Mesenchymal stem cell (in vitro differentiated cells and primary cell): ENCODE measurements at regions not wholly inside any gene's neighbourhood (a gene's known extent, or its start where the extent isn't known, plus 50 kb on each side); places are given as distances from the start of the nearest gene placed in this dataset.
"Not testable (repeated sequence)": the region's sequence is repeated elsewhere in the genome, so short reads cannot be mapped to it uniquely, and the experiment has no call there.

ENCODE experiments used
- DNase-seq: peaks from one replicate; pipeline ENCODE4 v3.0.0-alpha.2; 2013
- H2AFZ ChIP-seq: one replicate; pipeline ENCODE4 v1.6.1; 2013; ENCODE audit warnings: low read depth, mild to moderate bottlenecking, control low read depth, inconsistent platforms, low read length, moderate library complexity
- H2AK5ac ChIP-seq: 2 replicates; pipeline ENCODE4 v1.6.1; 2013; ENCODE audit warnings: low read length, moderate library complexity, mild to moderate bottlenecking, inconsistent platforms; ENCODE audit not compliant: severe bottlenecking
- H2BK120ac ChIP-seq: one replicate; pipeline ENCODE4 v1.6.1; 2013; ENCODE audit warnings: low read depth, mild to moderate bottlenecking, inconsistent platforms, low read length, moderate library complexity
- H2BK12ac ChIP-seq, 2 experiments: one replicate each; pipeline ENCODE4 v1.6.1; 2013; ENCODE audit warnings: inconsistent platforms in 2 of 2, low read length in 2 of 2, mild to moderate bottlenecking in 2 of 2, moderate library complexity in 2 of 2, control low read depth in 1 of 2
- H2BK15ac ChIP-seq: one replicate; pipeline ENCODE4 v1.6.1; 2013; ENCODE audit warnings: mild to moderate bottlenecking, low read depth, inconsistent platforms; ENCODE audit not compliant: poor library complexity, severe bottlenecking
- H2BK5ac ChIP-seq: 2 replicates; pipeline ENCODE4 v1.6.1; 2013; ENCODE audit warnings: low read depth, mild to moderate bottlenecking, low read length, control low read depth, inconsistent platforms; ENCODE audit not compliant: poor library complexity, severe bottlenecking
- H3K14ac ChIP-seq, 2 experiments: one replicate each; pipeline ENCODE4 v1.6.1; 2013; ENCODE audit warnings: inconsistent platforms in 2 of 2, low read length in 2 of 2, control low read depth in 1 of 2, mild to moderate bottlenecking in 1 of 2, moderate library complexity in 1 of 2
- H3K18ac ChIP-seq, 2 experiments: one replicate each; pipeline ENCODE4 v1.6.1; 2013; ENCODE audit warnings: inconsistent platforms in 2 of 2, low read length in 2 of 2, control low read depth in 1 of 2, low read depth in 1 of 2, mild to moderate bottlenecking in 1 of 2
- H3K23ac ChIP-seq, 2 experiments: one replicate each; pipeline ENCODE4 v1.6.1; 2013; ENCODE audit warnings: inconsistent platforms in 2 of 2, low read length in 2 of 2, mild to moderate bottlenecking in 2 of 2, moderate library complexity in 2 of 2, control low read depth in 1 of 2
- H3K27ac ChIP-seq: 2 replicates; pipeline ENCODE4 v1.5.1; 2013; ENCODE audit warnings: mild to moderate bottlenecking, moderate library complexity, low read length, control low read depth, inconsistent platforms; ENCODE audit not compliant: poor library complexity, severe bottlenecking
- H3K27me3 ChIP-seq, 2 experiments: 2 replicates each; pipeline versions ENCODE4 v1.6.1 to v1.7.0; 2013; ENCODE audit warnings: low read length in 2 of 2, mild to moderate bottlenecking in 2 of 2, moderate library complexity in 2 of 2, control low read depth in 1 of 2, inconsistent platforms in 1 of 2; ENCODE audit not compliant: control insufficient read depth in 1 of 2, insufficient read depth in 1 of 2
- H3K36me3 ChIP-seq, 2 experiments: 2 replicates each; pipeline versions ENCODE4 v1.6.1 to v1.7.0; 2013; ENCODE audit warnings: low read length in 2 of 2, control low read depth in 1 of 2, inconsistent platforms in 1 of 2, low read depth in 1 of 2, mild to moderate bottlenecking in 1 of 2; ENCODE audit not compliant: insufficient read depth in 2 of 2, control insufficient read depth in 1 of 2
- H3K4ac ChIP-seq, 2 experiments: one replicate each; pipeline ENCODE4 v1.6.1; 2013; ENCODE audit warnings: inconsistent platforms in 2 of 2, low read length in 2 of 2, mild to moderate bottlenecking in 2 of 2, moderate library complexity in 2 of 2, control low read depth in 1 of 2, low read depth in 1 of 2
- H3K4me1 ChIP-seq: 2 replicates; pipeline ENCODE4 v1.6.1; 2013; ENCODE audit warnings: low read depth, low read length, control low read depth; ENCODE audit not compliant: control insufficient read depth, insufficient read depth
- H3K4me2 ChIP-seq: 2 replicates; pipeline ENCODE4 v1.6.1; 2013; ENCODE audit warnings: low read length, mild to moderate bottlenecking, inconsistent platforms; ENCODE audit not compliant: poor library complexity, severe bottlenecking
- H3K4me3 ChIP-seq, 2 experiments: 2 replicates each; pipeline versions ENCODE4 v1.5.1 to v1.7.0; 2013; ENCODE audit warnings: low read length in 2 of 2, mild to moderate bottlenecking in 2 of 2, control low read depth in 1 of 2, low read depth in 1 of 2; ENCODE audit not compliant: insufficient read depth in 1 of 2
- H3K79me1 ChIP-seq: replicated peaks from 2 replicates; pipeline ENCODE4 v1.6.1; 2013; ENCODE audit warnings: mild to moderate bottlenecking, control low read depth, low read length, inconsistent platforms; ENCODE audit not compliant: poor library complexity, severe bottlenecking
- H3K9ac ChIP-seq: 2 replicates; pipeline ENCODE4 v1.7.0; 2013; ENCODE audit warnings: mild to moderate bottlenecking, low read length, moderate library complexity
- H3K9me3 ChIP-seq: 2 replicates; pipeline ENCODE4 v1.7.0; 2013; ENCODE audit warnings: mild to moderate bottlenecking, low read length; ENCODE audit not compliant: control insufficient read depth
- H4K8ac ChIP-seq: one replicate; pipeline ENCODE4 v1.6.1; 2013; ENCODE audit warnings: inconsistent platforms, mild to moderate bottlenecking, low read length, moderate library complexity
- H4K91ac ChIP-seq: one replicate; pipeline ENCODE4 v1.6.1; 2013; ENCODE audit warnings: mild to moderate bottlenecking, low read length, inconsistent platforms
- WGBS: methylation state at CpG from one replicate; pipeline ENCODE4 v1.1.7; 2013; ENCODE audit warnings: mixed read lengths; 5-methylcytosine and 5-hydroxymethylcytosine counted together

DNA sequence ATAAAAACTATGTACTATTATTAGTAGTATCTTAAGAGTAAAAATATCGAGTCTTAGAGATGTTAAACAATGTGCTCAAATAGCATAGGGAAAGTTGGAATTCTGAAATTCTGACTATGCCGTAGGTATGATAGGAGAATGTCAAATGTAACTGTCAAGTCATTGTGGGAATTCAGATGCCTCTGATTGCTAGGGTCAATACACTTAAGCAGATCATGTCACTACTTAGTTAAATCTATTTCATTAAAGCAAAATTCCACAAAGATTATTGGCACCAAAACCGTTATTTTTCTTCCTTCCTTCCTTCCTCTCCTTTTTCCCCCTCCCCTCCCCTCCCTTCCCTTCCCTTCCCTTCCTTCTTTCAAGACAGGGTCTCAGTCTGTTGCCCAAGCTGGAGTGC is 115.5 kb downstream of the CCDC74A start:
- H3K4me3 ChIP-seq = not testable (repeated sequence)
- WGBS = 77% methylated on average over 3 of the region's 3 CpGs

DNA sequence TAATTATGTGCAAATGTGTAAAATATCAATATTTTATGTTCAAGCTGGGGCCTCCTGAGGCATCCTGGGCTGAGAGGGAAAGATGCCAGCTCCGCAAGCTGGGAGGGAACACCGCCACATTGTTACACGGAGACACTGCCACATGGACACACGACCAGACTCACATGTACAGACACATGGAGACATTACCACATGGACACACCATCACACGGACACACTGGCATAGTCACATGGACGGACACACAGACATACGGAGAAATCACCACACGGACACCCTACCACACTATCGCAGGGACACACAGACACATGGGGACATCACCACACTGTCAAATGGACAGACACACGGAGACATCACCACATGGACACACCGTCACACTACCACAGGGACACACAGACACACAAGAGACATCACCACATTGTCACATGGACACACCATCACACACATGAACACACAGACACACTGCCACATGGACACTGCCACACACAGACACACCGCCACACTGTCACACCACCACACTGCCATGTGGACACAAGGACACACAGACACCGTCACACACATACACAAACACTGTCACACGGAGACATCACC is 117.6 kb downstream of the CCDC74A start:
- Histone ChIP-seq H2AFZ (no peak overlapping the region), H2BK120ac (no peak overlapping the region), H3K9me3 (no peaks in the 10 kb centered on the region), H3K27me3 (no peaks in the 10 kb centered on the region), H3K18ac (peak overlapping the region in 1 of 2 experiments; percentile 6), H3K79me1 (no peaks in the 10 kb centered on the region), H3K4me3 (no peak overlapping the region), H4K91ac (no peak overlapping the region), H3K14ac (peak overlapping the region in 1 of 2 experiments; percentile 14), H2AK5ac (no peak overlapping the region), H3K9ac (no peak overlapping the region), H2BK12ac (no peak overlapping the region), H3K36me3 (no peaks in the 10 kb centered on the region), H4K8ac (no peak overlapping the region), H3K23ac (no peak overlapping the region), H3K4me2 (no peak overlapping the region), H2BK5ac (no peak overlapping the region), H3K27ac (no peak overlapping the region), H3K4ac (no peak overlapping the region), H3K4me1 (no peaks in the 10 kb centered on the region), H2BK15ac (no peak overlapping the region)
- WGBS = 83% methylated on average over 14 of the region's 14 CpGs
- DNase-seq = no peak

More for the DNA sequence above, 115.5 kb downstream of the CCDC74A start:
- H2BK5ac ChIP-seq, H3K79me1 ChIP-seq, H3K4me2 ChIP-seq, H3K27ac ChIP-seq, H3K18ac ChIP-seq, DNase-seq, H3K23ac ChIP-seq, H2AFZ ChIP-seq, H2BK120ac ChIP-seq, H3K9me3 ChIP-seq, H4K8ac ChIP-seq, H2AK5ac ChIP-seq, H2BK15ac ChIP-seq, H3K4ac ChIP-seq, H4K91ac ChIP-seq, H3K27me3 ChIP-seq, H3K14ac ChIP-seq, H2BK12ac ChIP-seq, H3K36me3 ChIP-seq, H3K9ac ChIP-seq, H3K4me1 ChIP-seq: not testable (repeated sequence)

- H4K8ac ChIP-seq, H3K23ac ChIP-seq, H4K91ac ChIP-seq, H2BK15ac ChIP-seq, H3K4me2 ChIP-seq, H2AK5ac ChIP-seq, H2AFZ ChIP-seq, H3K4me3 ChIP-seq, H3K36me3 ChIP-seq, H3K14ac ChIP-seq, H3K9me3 ChIP-seq, H3K27me3 ChIP-seq, H2BK12ac ChIP-seq, H3K79me1 ChIP-seq, H2BK120ac ChIP-seq, H3K4me1 ChIP-seq, H3K4ac ChIP-seq, H2BK5ac ChIP-seq, H3K27ac ChIP-seq, H3K9ac ChIP-seq, DNase-seq, H3K18ac ChIP-seq: not testable (repeated sequence)
- 86% methylated on average over 15 of the region's 15 CpGs for WGBS
These were observed 118.5 kb downstream of the CCDC74A start for GRCh38 chr2:131646220-131646619.

GRCh38 chr2:131646669-131647297 is 119.1 kb downstream of the CCDC74A start:
- Histone ChIP-seq H2AK5ac (no peak overlapping the region), H4K8ac (no peak overlapping the region), H2BK120ac (no peak overlapping the region), H2BK15ac (no peak overlapping the region), H3K4ac (no peak overlapping the region), H3K27ac (no peak overlapping the region), H3K4me1 (no peaks in the 10 kb centered on the region), H2BK5ac (no peak overlapping the region), H3K23ac (no peak overlapping the region), H3K27me3 (no peaks in the 10 kb centered on the region), H3K4me3 (peak overlapping the region in 1 of 2 experiments; percentile 69), H4K91ac (no peak overlapping the region), H3K9me3 (no peaks in the 10 kb centered on the region), H2AFZ (no peak overlapping the region), H3K36me3 (no peaks in the 10 kb centered on the region), H2BK12ac (no peak overlapping the region), H3K18ac (no peak overlapping the region), H3K79me1 (no peaks in the 10 kb centered on the region), H3K4me2 (no peak overlapping the region), H3K14ac (no peak overlapping the region), H3K9ac (peak overlapping the region; percentile 54)
- no peak for DNase-seq
- 94% methylated on average over 47 of the region's 47 CpGs for WGBS
